HG03565 (cell line): ENCODE measurements at regions not wholly inside any gene's neighbourhood (a gene's known extent, or its start where the extent isn't known, plus 50 kb on each side); places are given as distances from the start of the nearest gene placed in this dataset.
"Not testable (repeated sequence)": the region's sequence is repeated elsewhere in the genome, so short reads cannot be mapped to it uniquely, and the experiment has no call there.

ENCODE experiments used
- ATAC-seq: cut with Tn5 transposase; IDR thresholded peaks from one replicate; pipeline ENCODE4 v1.9.1; 2021; ENCODE audit warnings: mild to moderate bottlenecking, moderate library complexity; ENCODE audit not compliant: unreplicated experiment

- ATAC-seq: no peak
Measured at GRCh38 chr22:25482091-25482760, 82.2 kb upstream of the GRK3 start.

GRCh38 chr22:25482868-25483639, 81.4 kb upstream of the GRK3 start:
- no peak for ATAC-seq

- ATAC-seq: no peak
Measured at GRCh38 chr22:25483931-25484330, 80.5 kb upstream of the GRK3 start.

- ATAC-seq: no peak
Measured at GRCh38 chr22:25484521-25485315, 79.8 kb upstream of the GRK3 start.

GRCh38 chr22:25485626-25486545, 78.6 kb upstream of the GRK3 start:
- no peak for ATAC-seq

- ATAC-seq: no peak
Measured at GRCh38 chr22:25487508-25487907, 77.0 kb upstream of the GRK3 start.

GRCh38 chr22:25488244-25489020, 76.0 kb upstream of the GRK3 start:
- no peak for ATAC-seq

- no peak for ATAC-seq
Measured at GRCh38 chr22:25489947-25490346, 74.5 kb upstream of the GRK3 start.

GRCh38 chr22:25490896-25491295, 73.6 kb upstream of the GRK3 start:
- ATAC-seq: no peak

GRCh38 chr22:25492162-25492561, 72.3 kb upstream of the GRK3 start:
- no peak for ATAC-seq

GRCh38 chr22:25492841-25493734, 71.4 kb upstream of the GRK3 start:
- no peak for ATAC-seq

GRCh38 chr22:25493794-25494193, 70.7 kb upstream of the GRK3 start:
- no peak for ATAC-seq

- ATAC-seq: no peak
Measured at GRCh38 chr22:25494774-25495173, 69.7 kb upstream of the GRK3 start.

- no peak for ATAC-seq
Measured at GRCh38 chr22:25495285-25495684, 69.2 kb upstream of the GRK3 start.

GRCh38 chr22:25496396-25497064, 67.9 kb upstream of the GRK3 start:
- ATAC-seq: no peak

GRCh38 chr22:25497181-25497641, 67.3 kb upstream of the GRK3 start:
- ATAC-seq: no peak

GRCh38 chr22:25497716-25498115, 66.8 kb upstream of the GRK3 start:
- ATAC-seq: no peak

GRCh38 chr22:25500671-25501070, 63.8 kb upstream of the GRK3 start:
- ATAC-seq: not testable (repeated sequence)
